Omental fat pad (tissue), 3 donors: ENCODE measurements at regions not wholly inside any gene's neighbourhood (a gene's known extent, or its start where the extent isn't known, plus 50 kb on each side); places are given as distances from the start of the nearest gene placed in this dataset.

Experiments used
- ATAC-seq: fragments of 150-250 bp; one replicate; pipeline ENCODE4 v1.9.1; 2016; ENCODE audit warnings: mild to moderate bottlenecking, moderate library complexity; ENCODE audit not compliant: low FRiP score
- DNase-seq: peaks from one replicate; pipeline ENCODE4 v3.0.0-alpha.2; 2019; ENCODE audit warnings: low spot score
- TF ChIP-seq, protein P1 (sequence below), 3 donors: fragments of 450-650 bp; IDR thresholded peaks; one replicate each; pipeline ENCODE4 v1.5.1; 2016 to 2017; ENCODE audit warnings: antibody characterized with exemption in 3 of 3, mild to moderate bottlenecking in 3 of 3, moderate library complexity in 2 of 3

DNA sequence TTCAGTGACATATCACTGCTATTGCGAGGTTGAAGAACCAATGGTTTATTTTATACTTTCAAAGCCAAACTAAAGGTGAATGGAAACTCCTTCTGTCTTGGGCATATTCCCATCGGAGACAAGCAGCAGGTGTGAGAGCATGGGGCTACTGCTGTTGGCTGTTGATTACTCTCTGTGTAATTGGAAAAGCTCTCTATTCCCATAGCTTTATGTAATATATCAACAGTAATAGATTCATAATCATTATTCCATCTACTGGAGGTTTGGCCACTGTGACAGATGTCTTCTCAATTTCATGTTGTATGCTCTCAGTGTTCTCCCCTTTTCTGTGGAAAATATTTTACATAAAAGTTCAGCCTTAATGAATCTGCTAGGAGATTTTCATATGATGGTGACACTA, 352.0 kb downstream of the BTG1 start:
- no peak for ATAC-seq
- TF ChIP-seq, protein P1, sequence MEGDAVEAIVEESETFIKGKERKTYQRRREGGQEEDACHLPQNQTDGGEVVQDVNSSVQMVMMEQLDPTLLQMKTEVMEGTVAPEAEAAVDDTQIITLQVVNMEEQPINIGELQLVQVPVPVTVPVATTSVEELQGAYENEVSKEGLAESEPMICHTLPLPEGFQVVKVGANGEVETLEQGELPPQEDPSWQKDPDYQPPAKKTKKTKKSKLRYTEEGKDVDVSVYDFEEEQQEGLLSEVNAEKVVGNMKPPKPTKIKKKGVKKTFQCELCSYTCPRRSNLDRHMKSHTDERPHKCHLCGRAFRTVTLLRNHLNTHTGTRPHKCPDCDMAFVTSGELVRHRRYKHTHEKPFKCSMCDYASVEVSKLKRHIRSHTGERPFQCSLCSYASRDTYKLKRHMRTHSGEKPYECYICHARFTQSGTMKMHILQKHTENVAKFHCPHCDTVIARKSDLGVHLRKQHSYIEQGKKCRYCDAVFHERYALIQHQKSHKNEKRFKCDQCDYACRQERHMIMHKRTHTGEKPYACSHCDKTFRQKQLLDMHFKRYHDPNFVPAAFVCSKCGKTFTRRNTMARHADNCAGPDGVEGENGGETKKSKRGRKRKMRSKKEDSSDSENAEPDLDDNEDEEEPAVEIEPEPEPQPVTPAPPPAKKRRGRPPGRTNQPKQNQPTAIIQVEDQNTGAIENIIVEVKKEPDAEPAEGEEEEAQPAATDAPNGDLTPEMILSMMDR (IDR thresholded peaks at IDR 0.05): no peak
- no peak for DNase-seq

- ATAC-seq: no peak
- TF ChIP-seq, protein P1 (IDR thresholded peaks at IDR 0.05): no peak
- DNase-seq: no peak
Measured at GRCh38 chr12:91792597-91792996, 353.0 kb downstream of the BTG1 start.

DNA sequence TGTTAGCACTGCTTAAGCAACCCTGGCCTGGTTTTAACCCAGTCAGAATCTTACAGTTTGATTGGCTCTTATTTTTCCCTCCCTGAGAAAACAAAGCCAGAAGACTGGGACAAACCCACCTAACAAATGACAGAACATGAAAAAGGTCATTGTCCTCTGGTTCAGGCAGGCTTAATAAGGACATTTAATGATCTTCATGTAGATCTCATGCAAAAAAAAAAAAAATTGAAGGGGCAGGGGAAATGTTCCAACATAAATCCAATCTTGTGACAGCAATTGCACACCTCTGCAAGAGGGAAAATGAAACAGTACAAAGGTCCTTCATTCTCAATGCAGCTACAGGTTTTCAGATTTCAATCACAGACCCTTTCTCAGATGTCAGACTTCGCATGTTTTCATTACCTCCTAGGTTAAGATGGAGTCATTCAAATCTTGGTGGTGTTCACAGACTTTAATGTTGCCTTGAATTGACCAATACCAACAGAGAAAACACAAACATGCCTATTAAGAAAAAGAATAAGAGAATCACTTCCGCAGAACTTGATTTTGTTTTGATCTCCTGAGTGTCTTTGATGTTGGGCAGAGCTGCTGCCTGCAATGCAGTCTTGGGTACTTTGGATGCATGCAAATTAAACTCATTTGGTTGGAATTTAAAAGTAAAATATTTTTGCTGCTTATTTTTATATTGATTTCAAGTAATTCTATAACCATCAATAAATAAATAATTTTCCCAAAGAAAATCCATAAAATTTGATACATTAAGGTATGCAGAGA, 359.0 kb downstream of the BTG1 start:
- DNase-seq: no peak
- no peak for ATAC-seq
- TF ChIP-seq, protein P1 (IDR thresholded peaks at IDR 0.05): no peak

DNA sequence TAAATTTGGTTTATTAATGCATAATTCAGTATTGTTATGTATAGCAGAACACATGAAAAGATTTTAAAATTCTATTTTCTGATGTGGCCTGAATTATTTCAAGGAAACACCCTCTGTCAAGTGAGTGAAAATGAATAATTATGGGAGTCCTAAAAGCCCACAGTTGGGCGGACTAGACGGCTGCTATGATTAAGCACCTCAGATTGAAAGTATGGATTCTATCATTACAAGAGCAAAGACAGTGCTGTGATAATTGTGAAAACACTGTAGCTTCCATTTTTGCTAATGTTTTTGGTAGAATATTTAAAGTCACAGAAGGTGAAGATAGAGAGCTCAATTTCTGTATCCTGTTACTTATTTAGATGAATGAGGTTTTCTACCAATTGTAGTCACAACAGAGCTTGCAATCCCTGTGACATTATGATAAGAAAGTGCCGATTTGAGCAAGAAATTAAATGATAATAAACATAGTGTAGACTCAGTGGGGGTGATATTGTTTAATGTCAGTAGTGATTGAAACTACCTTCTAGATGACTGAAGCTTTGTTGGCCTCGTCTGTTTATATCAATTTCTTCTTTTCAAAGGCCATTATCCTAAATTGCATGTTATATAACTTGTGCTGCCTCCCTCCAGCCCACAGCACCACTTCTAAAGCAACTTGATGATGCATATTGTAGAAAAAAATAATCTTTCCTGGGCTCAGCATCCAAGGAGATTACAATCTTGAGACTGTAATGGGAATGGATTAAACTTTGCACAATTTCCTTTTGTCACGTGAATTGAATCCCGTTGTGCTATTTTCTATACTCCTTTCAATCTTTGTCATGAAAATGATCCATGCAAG, 359.8 kb downstream of the BTG1 start:
- no peak for ATAC-seq
- DNase-seq: no peak
- TF ChIP-seq, protein P1 (IDR thresholded peaks at IDR 0.05): no peak

GRCh38 chr12:91781114-91781513, 364.5 kb downstream of the BTG1 start:
- no peak for DNase-seq
- ATAC-seq: no peak
- TF ChIP-seq, protein P1 (IDR thresholded peaks at IDR 0.05): no peak

DNA sequence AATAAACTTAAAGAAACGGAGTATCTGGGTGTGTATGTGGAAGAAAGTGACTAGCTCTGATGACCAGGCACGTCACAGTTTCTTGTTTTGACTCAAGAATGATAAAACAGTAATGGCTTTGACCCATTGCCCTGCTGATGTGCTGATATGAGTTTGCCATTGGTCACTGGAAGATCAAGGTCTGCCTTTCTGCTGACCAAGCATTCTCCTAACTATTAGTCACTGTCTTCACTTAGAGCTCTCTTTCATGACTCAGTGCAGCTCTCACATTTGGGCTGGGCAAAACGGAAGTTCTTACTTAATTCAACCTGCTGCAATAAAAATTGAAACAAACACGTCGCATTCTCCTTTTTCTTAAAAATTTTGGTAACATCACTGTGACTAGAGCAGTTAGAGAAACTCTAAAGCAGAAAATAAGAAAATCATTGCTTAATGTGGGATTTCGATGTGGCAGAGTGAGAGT, 366.7 kb downstream of the BTG1 start:
- TF ChIP-seq, protein P1 (IDR thresholded peaks at IDR 0.05): no peak
- DNase-seq: peak; percentile 31
- ATAC-seq: peak; percentile 98
